HL-60 (cell line): ENCODE measurements at regions not wholly inside any gene's neighbourhood (a gene's known extent, or its start where the extent isn't known, plus 50 kb on each side); places are given as distances from the start of the nearest gene placed in this dataset.

Experiments
- DNase-seq, 2 experiments: peaks; one replicate each; pipeline ENCODE4 v3.0.0-alpha.2; 2010 to 2020; ENCODE audit warnings: low read depth in 1 of 2, low spot score in 1 of 2
- H3K27ac ChIP-seq: fragments of 250-450 bp; sonication (Bioruptor Pico); replicated peaks from 2 replicates; pipeline ENCODE4 v1.5.1; 2020; ENCODE audit warnings: mild to moderate bottlenecking, moderate library complexity
- H3K27me3 ChIP-seq: fragments of 250-450 bp; sonication (Bioruptor Pico); 2 replicates; pipeline ENCODE4 v1.5.1; 2021; ENCODE audit warnings: mild to moderate bottlenecking, moderate library complexity; ENCODE audit not compliant: insufficient read depth, poor library complexity, severe bottlenecking
- H3K4me3 ChIP-seq: replicated peaks from 2 replicates; pipeline ENCODE4 v1.5.1; 2011; ENCODE audit warnings: mild to moderate bottlenecking, control low read depth, low read length; ENCODE audit not compliant: insufficient read depth
- GABPA ChIP-seq: IDR thresholded peaks from 2 replicates; pipeline ENCODE4 v1.6.1; 2012; ENCODE audit warnings: low read depth
- POLR2AphosphoS5 ChIP-seq: IDR thresholded peaks from 2 replicates; pipeline ENCODE4 v1.6.1; 2012; ENCODE audit warnings: low read depth
- SPI1 ChIP-seq: IDR thresholded peaks from 2 replicates; pipeline ENCODE4 v1.6.1; 2012; ENCODE audit warnings: low read depth, mild to moderate bottlenecking, borderline replicate concordance
- TF ChIP-seq, protein P1 (sequence below): IDR thresholded peaks from 2 replicates; pipeline ENCODE4 v1.6.1; 2012; ENCODE audit warnings: low read depth; ENCODE audit not compliant: insufficient replicate concordance
- TF ChIP-seq, protein P2 (sequence below): IDR thresholded peaks from one replicate; pipeline ENCODE4 v1.5.1; 2011; ENCODE audit warnings: low read length, control low read depth, inconsistent platforms; ENCODE audit not compliant: insufficient read depth

DNA sequence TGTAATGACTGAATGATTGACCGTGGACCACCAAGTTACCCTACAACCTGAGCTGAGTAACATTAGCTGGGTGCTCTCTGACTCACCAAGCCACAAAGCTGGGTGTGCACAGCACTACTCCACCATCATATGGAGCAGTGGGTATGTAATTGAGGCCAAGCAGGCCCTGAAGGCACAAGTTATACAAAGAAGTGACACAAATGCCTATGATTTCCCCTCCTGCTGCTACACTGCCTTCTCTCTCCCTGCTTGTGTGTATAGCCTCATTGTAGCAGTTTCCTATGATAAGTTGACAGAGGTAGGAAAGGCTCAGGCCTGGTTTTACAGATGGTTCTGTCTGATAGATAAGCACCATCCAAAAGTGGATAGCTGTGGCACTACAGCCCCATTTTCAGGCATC is 1327.2 kb upstream of the DDX18 start:
- no peak overlapping the region for H3K27ac ChIP-seq
- DNase-seq = no peak
- no peak overlapping the region for H3K4me3 ChIP-seq
- no peaks in the 10 kb centered on the region for H3K27me3 ChIP-seq
- TF ChIP-seq SPI1 = no peak

DNA sequence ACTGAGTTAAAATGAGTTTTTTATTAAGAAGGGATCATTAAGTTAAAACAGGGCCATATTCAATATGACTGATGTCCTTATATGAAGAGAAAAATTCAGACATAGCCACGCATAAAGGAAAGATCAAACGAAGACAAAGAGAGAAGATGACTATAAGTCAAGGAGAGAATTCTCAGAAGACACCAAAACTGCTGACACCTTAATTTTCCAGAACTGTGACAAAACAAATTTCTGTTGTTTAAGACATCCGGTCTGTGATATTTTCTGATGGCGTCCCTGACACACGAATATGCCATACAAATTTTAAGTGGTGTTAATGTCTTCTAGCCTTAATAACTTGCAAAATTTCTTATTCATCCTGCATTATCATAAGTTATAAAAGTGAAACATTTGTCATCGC is 1325.2 kb upstream of the DDX18 start:
- no peaks in the 10 kb centered on the region for H3K27me3 ChIP-seq
- no peak overlapping the region for H3K27ac ChIP-seq
- no peak for TF ChIP-seq GABPA
- TF ChIP-seq, protein P1, sequence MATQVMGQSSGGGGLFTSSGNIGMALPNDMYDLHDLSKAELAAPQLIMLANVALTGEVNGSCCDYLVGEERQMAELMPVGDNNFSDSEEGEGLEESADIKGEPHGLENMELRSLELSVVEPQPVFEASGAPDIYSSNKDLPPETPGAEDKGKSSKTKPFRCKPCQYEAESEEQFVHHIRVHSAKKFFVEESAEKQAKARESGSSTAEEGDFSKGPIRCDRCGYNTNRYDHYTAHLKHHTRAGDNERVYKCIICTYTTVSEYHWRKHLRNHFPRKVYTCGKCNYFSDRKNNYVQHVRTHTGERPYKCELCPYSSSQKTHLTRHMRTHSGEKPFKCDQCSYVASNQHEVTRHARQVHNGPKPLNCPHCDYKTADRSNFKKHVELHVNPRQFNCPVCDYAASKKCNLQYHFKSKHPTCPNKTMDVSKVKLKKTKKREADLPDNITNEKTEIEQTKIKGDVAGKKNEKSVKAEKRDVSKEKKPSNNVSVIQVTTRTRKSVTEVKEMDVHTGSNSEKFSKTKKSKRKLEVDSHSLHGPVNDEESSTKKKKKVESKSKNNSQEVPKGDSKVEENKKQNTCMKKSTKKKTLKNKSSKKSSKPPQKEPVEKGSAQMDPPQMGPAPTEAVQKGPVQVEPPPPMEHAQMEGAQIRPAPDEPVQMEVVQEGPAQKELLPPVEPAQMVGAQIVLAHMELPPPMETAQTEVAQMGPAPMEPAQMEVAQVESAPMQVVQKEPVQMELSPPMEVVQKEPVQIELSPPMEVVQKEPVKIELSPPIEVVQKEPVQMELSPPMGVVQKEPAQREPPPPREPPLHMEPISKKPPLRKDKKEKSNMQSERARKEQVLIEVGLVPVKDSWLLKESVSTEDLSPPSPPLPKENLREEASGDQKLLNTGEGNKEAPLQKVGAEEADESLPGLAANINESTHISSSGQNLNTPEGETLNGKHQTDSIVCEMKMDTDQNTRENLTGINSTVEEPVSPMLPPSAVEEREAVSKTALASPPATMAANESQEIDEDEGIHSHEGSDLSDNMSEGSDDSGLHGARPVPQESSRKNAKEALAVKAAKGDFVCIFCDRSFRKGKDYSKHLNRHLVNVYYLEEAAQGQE = no peak
- TF ChIP-seq SPI1 = no peak
- no peak for TF ChIP-seq POLR2AphosphoS5
- TF ChIP-seq, protein P2, sequence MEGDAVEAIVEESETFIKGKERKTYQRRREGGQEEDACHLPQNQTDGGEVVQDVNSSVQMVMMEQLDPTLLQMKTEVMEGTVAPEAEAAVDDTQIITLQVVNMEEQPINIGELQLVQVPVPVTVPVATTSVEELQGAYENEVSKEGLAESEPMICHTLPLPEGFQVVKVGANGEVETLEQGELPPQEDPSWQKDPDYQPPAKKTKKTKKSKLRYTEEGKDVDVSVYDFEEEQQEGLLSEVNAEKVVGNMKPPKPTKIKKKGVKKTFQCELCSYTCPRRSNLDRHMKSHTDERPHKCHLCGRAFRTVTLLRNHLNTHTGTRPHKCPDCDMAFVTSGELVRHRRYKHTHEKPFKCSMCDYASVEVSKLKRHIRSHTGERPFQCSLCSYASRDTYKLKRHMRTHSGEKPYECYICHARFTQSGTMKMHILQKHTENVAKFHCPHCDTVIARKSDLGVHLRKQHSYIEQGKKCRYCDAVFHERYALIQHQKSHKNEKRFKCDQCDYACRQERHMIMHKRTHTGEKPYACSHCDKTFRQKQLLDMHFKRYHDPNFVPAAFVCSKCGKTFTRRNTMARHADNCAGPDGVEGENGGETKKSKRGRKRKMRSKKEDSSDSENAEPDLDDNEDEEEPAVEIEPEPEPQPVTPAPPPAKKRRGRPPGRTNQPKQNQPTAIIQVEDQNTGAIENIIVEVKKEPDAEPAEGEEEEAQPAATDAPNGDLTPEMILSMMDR = no peak
- DNase-seq = no peak
- H3K4me3 ChIP-seq = no peak overlapping the region

DNA sequence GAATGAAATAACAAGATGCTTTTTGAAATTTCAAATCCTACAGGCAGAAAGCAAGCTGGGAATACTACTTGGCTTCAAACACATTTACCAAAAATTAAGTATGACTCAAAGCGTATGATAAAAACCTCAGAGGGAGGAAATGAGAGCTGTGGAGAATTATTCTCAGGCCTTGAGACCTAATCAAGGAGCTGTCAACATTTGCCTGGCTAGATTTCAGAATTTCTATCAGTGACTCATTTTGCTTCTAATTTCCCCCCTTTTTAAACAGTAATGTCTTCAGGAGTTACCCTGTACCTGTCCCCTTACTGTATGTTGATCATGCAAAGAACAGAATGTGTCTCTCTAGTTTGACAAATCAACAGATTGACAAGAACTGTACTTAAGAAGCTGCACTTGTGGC is 1324.5 kb upstream of the DDX18 start:
- Histone ChIP-seq H3K27ac (no peak overlapping the region), H3K27me3 (no peaks in the 10 kb centered on the region), H3K4me3 (no peak overlapping the region)
- DNase-seq = no peak
- TF ChIP-seq, protein P2 = no peak
- TF ChIP-seq, protein P1 = no peak
- TF ChIP-seq SPI1 = no peak
- no peak for TF ChIP-seq GABPA
- TF ChIP-seq POLR2AphosphoS5 = no peak

DNA sequence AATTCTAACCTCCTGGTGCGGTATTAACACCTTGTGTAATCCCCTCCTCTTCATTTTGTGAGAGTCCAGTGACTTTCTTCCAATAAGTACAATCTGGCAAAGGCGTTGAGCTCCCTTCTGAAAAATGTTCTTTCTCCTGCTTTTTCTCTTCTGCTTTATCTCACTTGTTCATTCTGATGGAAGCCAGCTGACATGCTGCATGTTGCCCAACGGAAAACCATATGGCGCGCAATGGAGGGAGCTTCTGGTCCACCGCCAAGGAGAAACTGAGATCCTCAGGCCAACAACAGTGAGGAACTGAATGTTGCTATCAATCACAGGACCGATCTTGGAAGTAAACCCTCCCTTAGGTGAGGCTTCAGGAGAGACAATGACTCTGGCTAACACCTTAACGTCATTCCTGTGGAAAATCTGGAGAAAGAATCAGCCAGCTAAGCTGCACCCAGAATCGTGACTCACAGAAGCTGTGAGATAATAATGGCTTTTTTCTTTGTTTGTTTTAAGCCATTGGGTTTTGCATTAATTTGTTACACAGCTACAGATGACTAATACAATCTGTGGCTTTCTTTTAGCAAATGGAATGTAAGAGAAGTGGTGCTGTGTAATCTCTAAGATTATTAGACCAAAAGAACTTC is 1323.9 kb upstream of the DDX18 start:
- H3K27ac ChIP-seq = no peak overlapping the region
- no peak for DNase-seq
- TF ChIP-seq, protein P1 = no peak
- TF ChIP-seq, protein P2 = no peak
- no peak for TF ChIP-seq POLR2AphosphoS5
- no peaks in the 10 kb centered on the region for H3K27me3 ChIP-seq
- no peak overlapping the region for H3K4me3 ChIP-seq
